RWPE1 (cell line): ENCODE measurements at regions not wholly inside any gene's neighbourhood (a gene's known extent, or its start where the extent isn't known, plus 50 kb on each side); places are given as distances from the start of the nearest gene placed in this dataset.
"Not testable (repeated sequence)": the region's sequence is repeated elsewhere in the genome, so short reads cannot be mapped to it uniquely, and the experiment has no call there.

Experiments used
- CTCF ChIA-PET: fragments of 350-600 bp; sonication (Branson Sonifier 250); formaldehyde crosslinking; extraction: SDS; loops from one replicate; lab custom pipeline; 2021; lab: Yijun Ruan, JAX
- POLR2A ChIA-PET: fragments of 400-600 bp; formaldehyde crosslinking; extraction: SDS; loops from one replicate; lab custom pipeline; 2020; ENCODE audit warnings: antibody characterized with exemption; ENCODE audit not compliant: low non-redundant PET; lab: Yijun Ruan, JAX
- DNase-seq: peaks from one replicate; pipeline ENCODE4 v3.0.0; 2012; ENCODE audit warnings: low spot score
- H3K27ac ChIP-seq: fragments of 450-650 bp; 2 replicates; pipeline ENCODE4 v1.5.1; 2017
- CTCF ChIP-seq: fragments of 450-650 bp; conservative IDR thresholded peaks from 2 replicates; pipeline ENCODE4 v1.5.1; 2017; ENCODE audit warnings: low read depth, mild to moderate bottlenecking

- DNase-seq = peak; percentile 82
- ChIA-PET CTCF (interaction anchor here (0.6 kb wide), 1 partner anchor 9 kb away, joined by 3 read pairs; no protein-coding TSS in a partner anchor), POLR2A (no interaction called here)
- no peak for TF ChIP-seq CTCF
- no peak overlapping the region for H3K27ac ChIP-seq
Measured at GRCh38 chr2:82993609-82994008, 1465.5 kb downstream of the SUCLG1 start.

GRCh38 chr2:82992968-82993367, 1466.1 kb downstream of the SUCLG1 start:
- CTCF ChIA-PET = interaction anchor here (0.6 kb wide), 1 partner anchor 15 kb away, joined by 3 read pairs; no protein-coding TSS in a partner anchor
- no peak overlapping the region for H3K27ac ChIP-seq
- no peak for TF ChIP-seq CTCF
- POLR2A ChIA-PET = no interaction called here
- no peak for DNase-seq

GRCh38 chr2:82987706-82988105, 1471.4 kb downstream of the SUCLG1 start:
- CTCF ChIA-PET = interaction anchor here (0.6 kb wide), 1 partner anchor 1470 kb away, joined by 4 read pairs; no protein-coding TSS in a partner anchor
- POLR2A ChIA-PET, H3K27ac ChIP-seq, DNase-seq: not testable (repeated sequence)

- POLR2A ChIA-PET = no interaction called here
- H3K27ac ChIP-seq = no peak overlapping the region
- TF ChIP-seq CTCF = no peak
- no peak for DNase-seq
- CTCF ChIA-PET = no interaction called here
Measured at GRCh38 chr2:82986899-82987298, 1472.2 kb downstream of the SUCLG1 start.

GRCh38 chr2:82985572-82986197, 1473.4 kb downstream of the SUCLG1 start:
- no peak for DNase-seq
- ChIA-PET CTCF (no interaction called here), POLR2A (no interaction called here)
- TF ChIP-seq CTCF = no peak
- H3K27ac ChIP-seq = no peak overlapping the region

- CTCF ChIA-PET = no interaction called here
- no peak for TF ChIP-seq CTCF
- no peak for DNase-seq
- no peak overlapping the region for H3K27ac ChIP-seq
- POLR2A ChIA-PET = no interaction called here
Measured at GRCh38 chr2:82968358-82968757, 1490.7 kb downstream of the SUCLG1 start.

- ChIA-PET CTCF (no interaction called here), POLR2A (no interaction called here)
- TF ChIP-seq CTCF = no peak
- no peak for DNase-seq
- H3K27ac ChIP-seq = no peak overlapping the region
Measured at GRCh38 chr2:82964341-82964740, 1494.7 kb downstream of the SUCLG1 start.
